DOHH2 (cell line): ENCODE measurements at regions not wholly inside any gene's neighbourhood (a gene's known extent, or its start where the extent isn't known, plus 50 kb on each side); places are given as distances from the start of the nearest gene placed in this dataset.
A peak's percentile ranks its signal among the peaks of the same experiment; 100 is the strongest.

Experiments used
- H3F3A ChIP-seq: fragments of 200-600 bp; sonication (generic), shearing (Covaris generic); 2 replicates; pipeline ENCODE4 v1.6.0; 2016; ENCODE audit warnings: antibody characterized with exemption, mild to moderate bottlenecking; ENCODE audit not compliant: control insufficient read depth, insufficient read depth
- H3K27ac ChIP-seq: fragments of 200-600 bp; sonication (generic); 2 replicates; pipeline ENCODE4 v1.5.1; 2014; ENCODE audit warnings: low read depth, mild to moderate bottlenecking, low read length, moderate library complexity
- H3K27me3 ChIP-seq: fragments of 200-600 bp; sonication (generic); 2 replicates; pipeline ENCODE4 v1.6.1; 2014; ENCODE audit warnings: mild to moderate bottlenecking, low read length, mixed read lengths; ENCODE audit not compliant: control insufficient read depth
- H3K36me3 ChIP-seq: fragments of 200-600 bp; sonication (generic); 2 replicates; pipeline ENCODE4 v1.6.1; 2014; ENCODE audit warnings: mild to moderate bottlenecking, low read length, moderate library complexity, mixed read lengths; ENCODE audit not compliant: control insufficient read depth
- H3K4me1 ChIP-seq: fragments of 200-600 bp; sonication (generic); 2 replicates; pipeline ENCODE4 v1.6.1; 2014; ENCODE audit warnings: mild to moderate bottlenecking, low read length, mixed read lengths; ENCODE audit not compliant: control insufficient read depth
- H3K4me2 ChIP-seq: fragments of 200-600 bp; sonication (generic); 2 replicates; pipeline ENCODE4 v1.6.0; 2014; ENCODE audit warnings: mild to moderate bottlenecking, low read length, moderate library complexity
- H3K4me3 ChIP-seq: fragments of 200-600 bp; sonication (generic); 2 replicates; pipeline ENCODE4 v1.5.1; 2014; ENCODE audit warnings: mild to moderate bottlenecking, low read length, mixed read lengths
- H3K79me2 ChIP-seq: fragments of 200-600 bp; sonication (generic); 2 replicates; pipeline ENCODE4 v1.6.1; 2014; ENCODE audit warnings: mild to moderate bottlenecking, low read length, mixed read lengths; ENCODE audit not compliant: control insufficient read depth
- H3K9me2 ChIP-seq: fragments of 200-600 bp; sonication (generic); replicated peaks from 2 replicates; pipeline ENCODE4 v1.6.1; 2014; ENCODE audit warnings: mild to moderate bottlenecking, low read length, mixed read lengths; ENCODE audit not compliant: control insufficient read depth
- H3K9me3 ChIP-seq: fragments of 200-600 bp; sonication (generic); 2 replicates; pipeline ENCODE4 v1.6.1; 2014; ENCODE audit warnings: antibody characterized with exemption, low read length, mixed read lengths; ENCODE audit not compliant: control insufficient read depth, insufficient read depth
- H4K20me1 ChIP-seq: fragments of 200-600 bp; sonication (generic); 2 replicates; pipeline ENCODE4 v1.6.0; 2014; ENCODE audit warnings: low read depth, mild to moderate bottlenecking, antibody characterized with exemption, low read length, moderate library complexity; ENCODE audit not compliant: control insufficient read depth, insufficient read depth
- CTCF ChIP-seq: fragments of 200-600 bp; sonication (generic); IDR thresholded peaks from one replicate; pipeline ENCODE4 v1.5.1; 2014; ENCODE audit warnings: antibody characterized with exemption, mild to moderate bottlenecking, low read depth, low read length; ENCODE audit not compliant: poor library complexity, severe bottlenecking
- EZH2phosphoT487 ChIP-seq: fragments of 200-600 bp; sonication (generic); IDR thresholded peaks from 2 replicates; pipeline ENCODE4 v1.6.1; 2017; ENCODE audit warnings: borderline replicate concordance, mild to moderate bottlenecking, antibody characterized with exemption, low read length, moderate library complexity, mixed read lengths

GRCh38 chr2:47301731-47302130, 67.4 kb upstream of the EPCAM start:
- H3K27ac ChIP-seq = no peak overlapping the region
- peaks cover 34% of the 10 kb centered on the region for H3K27me3 ChIP-seq
- H3K36me3 ChIP-seq = no peaks in the 10 kb centered on the region
- no peak for TF ChIP-seq EZH2phosphoT487
- no peak for TF ChIP-seq CTCF
- no peaks in the 10 kb centered on the region for H4K20me1 ChIP-seq
- H3K4me3 ChIP-seq = no peak overlapping the region
- H3K4me1 ChIP-seq = peaks cover 14% of the 10 kb centered on the region
- H3K4me2 ChIP-seq = no peak overlapping the region
- no peaks in the 10 kb centered on the region for H3K9me2 ChIP-seq
- H3K9me3 ChIP-seq = no peaks in the 10 kb centered on the region
- no peaks in the 10 kb centered on the region for H3K79me2 ChIP-seq
- H3F3A ChIP-seq = no peaks in the 10 kb centered on the region

DNA sequence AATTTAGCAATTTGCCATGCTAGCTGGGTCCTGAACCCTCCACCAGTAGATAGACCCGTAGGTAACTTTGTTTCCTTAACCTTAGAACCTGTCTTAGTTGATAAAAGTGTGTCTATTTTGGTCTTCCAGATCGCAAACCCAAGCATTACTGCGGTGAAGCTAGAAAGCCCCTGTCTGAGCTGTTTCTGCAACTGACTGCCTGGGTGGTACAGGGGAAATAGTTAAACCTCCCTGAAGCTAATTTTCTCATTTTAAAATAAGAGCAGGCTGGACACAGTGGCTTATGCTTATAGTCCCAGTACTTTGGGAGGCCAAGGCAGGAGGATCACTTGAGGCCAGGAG, 67.9 kb upstream of the EPCAM start:
- Histone ChIP-seq H3K4me3 (no peak overlapping the region), H3F3A (no peaks in the 10 kb centered on the region), H3K4me1 (peaks cover 14% of the 10 kb centered on the region), H4K20me1 (no peaks in the 10 kb centered on the region), H3K27me3 (peaks cover 34% of the 10 kb centered on the region), H3K4me2 (peak overlapping the region; percentile 10; the same call in 1 of the 2 replicates), H3K9me3 (no peaks in the 10 kb centered on the region), H3K36me3 (no peaks in the 10 kb centered on the region), H3K79me2 (no peaks in the 10 kb centered on the region), H3K9me2 (no peaks in the 10 kb centered on the region), H3K27ac (no peak overlapping the region)
- TF ChIP-seq EZH2phosphoT487 (no peak), CTCF (no peak)

DNA sequence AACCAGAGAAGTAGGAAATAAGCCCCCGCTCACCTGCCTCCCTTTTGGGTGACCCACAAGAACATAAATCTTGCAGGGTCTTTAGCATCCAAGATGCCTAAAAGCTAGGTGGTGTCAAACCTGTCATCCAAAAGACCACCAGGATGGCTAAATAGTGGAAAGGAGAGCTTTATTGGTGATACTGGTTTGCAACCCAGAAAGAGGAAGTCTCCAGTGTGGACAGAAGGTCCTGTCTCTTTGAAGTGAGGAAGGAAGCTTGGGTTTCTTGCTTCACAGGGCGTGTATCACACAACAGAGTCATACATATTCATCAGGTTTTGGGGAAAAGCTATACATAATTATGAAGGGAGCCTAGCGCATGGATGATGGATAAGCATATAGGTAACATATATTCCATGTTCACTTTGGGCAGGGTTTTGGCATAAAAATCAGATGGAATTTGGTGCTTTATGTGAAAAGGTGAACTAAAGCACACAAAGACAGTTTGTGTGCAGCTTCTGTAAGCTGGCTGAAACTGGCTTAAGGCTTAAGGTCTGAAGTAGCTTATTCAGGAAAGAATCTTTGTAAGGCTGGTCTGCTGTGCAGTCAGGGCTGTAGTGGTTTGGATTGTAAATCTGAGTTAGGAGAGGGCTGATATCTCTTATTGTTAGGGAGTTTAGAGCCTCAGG, 68.4 kb upstream of the EPCAM start:
- H3K9me3 ChIP-seq = no peaks in the 10 kb centered on the region
- peaks cover 37% of the 10 kb centered on the region for H3K27me3 ChIP-seq
- no peaks in the 10 kb centered on the region for H3F3A ChIP-seq
- H4K20me1 ChIP-seq = no peaks in the 10 kb centered on the region
- no peaks in the 10 kb centered on the region for H3K79me2 ChIP-seq
- no peaks in the 10 kb centered on the region for H3K9me2 ChIP-seq
- H3K4me2 ChIP-seq = peak overlapping the region; percentile 10; the same call in 1 of the 2 replicates
- H3K27ac ChIP-seq = no peak overlapping the region
- H3K4me1 ChIP-seq = peaks cover 14% of the 10 kb centered on the region
- no peaks in the 10 kb centered on the region for H3K36me3 ChIP-seq
- no peak overlapping the region for H3K4me3 ChIP-seq
- TF ChIP-seq CTCF (no peak), EZH2phosphoT487 (no peak)

DNA sequence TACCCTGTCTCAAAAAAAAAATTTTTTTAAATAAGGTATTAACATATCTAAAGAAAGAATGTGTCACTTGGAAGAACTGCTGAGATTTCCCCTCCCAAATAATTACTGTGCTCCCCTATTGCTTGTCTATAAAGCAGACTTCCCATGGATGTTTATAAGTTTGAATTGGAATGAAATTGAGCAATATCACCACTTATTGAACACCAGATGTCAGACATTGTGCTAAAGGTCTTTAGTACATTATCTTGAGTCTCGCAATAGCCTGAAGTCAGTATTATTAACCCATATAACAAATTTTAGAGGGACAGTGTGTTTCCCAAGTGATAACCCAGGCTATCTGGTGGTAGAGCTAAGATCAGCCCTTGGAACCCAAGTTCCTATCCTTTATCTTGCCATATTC, 69.0 kb upstream of the EPCAM start:
- Histone ChIP-seq H4K20me1 (no peaks in the 10 kb centered on the region), H3K79me2 (no peaks in the 10 kb centered on the region), H3K4me1 (peaks cover 14% of the 10 kb centered on the region), H3K9me3 (no peaks in the 10 kb centered on the region), H3F3A (no peaks in the 10 kb centered on the region), H3K36me3 (no peaks in the 10 kb centered on the region), H3K27ac (no peak overlapping the region), H3K27me3 (peaks cover 41% of the 10 kb centered on the region), H3K9me2 (no peaks in the 10 kb centered on the region), H3K4me2 (no peak overlapping the region), H3K4me3 (no peak overlapping the region)
- TF ChIP-seq CTCF (no peak), EZH2phosphoT487 (no peak)
